GM18517 (cell line): ENCODE measurements at regions not wholly inside any gene's neighbourhood (a gene's known extent, or its start where the extent isn't known, plus 50 kb on each side); places are given as distances from the start of the nearest gene placed in this dataset.
A peak's percentile ranks its signal among the peaks of the same experiment; 100 is the strongest.
"Not testable (repeated sequence)": the region's sequence is repeated elsewhere in the genome, so short reads cannot be mapped to it uniquely, and the experiment has no call there.

Experiments
- ATAC-seq: cut with Tn5 transposase; IDR thresholded peaks from one replicate; pipeline ENCODE4 v1.9.1; 2021; ENCODE audit warnings: mild to moderate bottlenecking, moderate library complexity; ENCODE audit not compliant: unreplicated experiment

DNA sequence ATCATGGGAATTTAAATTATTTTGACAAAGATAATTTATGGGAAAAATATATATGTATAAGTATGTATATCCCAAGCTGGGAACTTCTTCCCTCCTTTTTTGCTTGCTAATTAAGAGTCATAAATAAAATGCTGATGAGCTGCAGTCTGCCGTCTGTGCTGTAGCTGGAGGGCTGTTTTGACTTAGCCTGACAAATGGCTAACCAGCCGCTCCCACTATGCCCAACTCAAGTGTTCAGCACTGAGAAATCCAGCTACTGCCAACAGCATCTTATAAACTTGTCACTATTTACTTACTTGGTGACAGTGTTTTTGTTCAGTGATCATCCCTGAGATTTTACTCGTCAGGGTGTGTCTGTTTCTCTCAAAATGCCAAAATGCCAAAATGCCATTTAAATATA is 171.2 kb upstream of the PGRMC2 start:
- ATAC-seq = no peak

DNA sequence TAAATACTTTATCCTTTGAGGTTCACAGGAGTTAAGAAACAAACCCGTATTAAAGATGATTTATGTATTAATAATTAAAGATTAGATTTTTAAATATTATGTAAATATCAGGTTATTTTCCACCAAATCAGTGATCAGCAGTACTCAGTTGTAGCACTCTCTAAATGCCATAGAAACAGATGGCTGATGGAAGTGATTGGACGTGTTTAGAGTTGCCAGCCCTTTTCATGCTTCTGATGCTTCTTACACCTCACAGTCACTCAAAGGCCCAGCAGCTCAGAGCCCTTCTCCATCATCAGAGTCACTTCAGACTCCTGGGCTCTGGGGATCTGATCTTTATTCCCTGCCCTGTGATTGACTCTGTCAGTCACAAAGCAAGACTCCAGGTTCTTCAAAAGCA is 170.1 kb upstream of the PGRMC2 start:
- ATAC-seq = no peak

DNA sequence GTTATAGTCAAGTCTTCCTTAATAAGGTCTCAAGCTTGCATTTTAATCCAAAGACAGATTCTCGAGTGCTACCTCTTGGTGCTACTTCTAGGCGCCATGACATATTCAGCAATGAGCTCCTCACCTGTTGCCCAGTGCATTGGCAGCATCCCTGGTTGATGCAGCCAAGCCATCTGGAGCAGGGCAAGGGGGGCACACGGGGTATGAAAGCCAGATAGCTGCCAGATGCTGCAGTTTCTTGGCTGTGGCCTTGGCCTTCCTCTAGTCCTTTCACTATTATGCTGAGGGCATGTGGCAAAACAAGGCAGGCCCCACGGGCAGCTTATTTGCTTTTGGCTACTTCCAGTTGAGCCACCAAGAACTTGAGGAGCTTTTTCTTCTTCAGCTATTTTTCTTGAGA is 168.6 kb upstream of the PGRMC2 start:
- ATAC-seq = no peak

DNA sequence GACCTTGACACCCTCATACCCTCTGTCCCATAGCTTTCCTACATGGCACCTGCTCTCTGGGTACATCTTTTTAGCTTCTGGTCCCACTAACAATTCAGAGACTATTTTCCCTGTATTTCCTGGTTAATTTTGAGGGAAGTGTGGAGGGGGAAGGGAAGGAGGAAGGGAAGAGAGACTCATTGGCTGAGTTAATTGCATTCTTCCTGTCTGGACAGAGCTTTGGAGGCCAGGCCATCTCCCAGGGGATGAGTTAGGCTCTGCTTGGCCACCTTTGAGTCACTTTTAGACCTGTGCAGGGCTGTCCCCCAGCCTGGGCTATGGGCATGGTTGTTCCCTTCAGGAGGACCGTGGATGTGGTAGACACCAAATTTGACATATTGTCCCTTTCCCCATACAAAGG is 167.9 kb upstream of the PGRMC2 start:
- ATAC-seq = no peak

DNA sequence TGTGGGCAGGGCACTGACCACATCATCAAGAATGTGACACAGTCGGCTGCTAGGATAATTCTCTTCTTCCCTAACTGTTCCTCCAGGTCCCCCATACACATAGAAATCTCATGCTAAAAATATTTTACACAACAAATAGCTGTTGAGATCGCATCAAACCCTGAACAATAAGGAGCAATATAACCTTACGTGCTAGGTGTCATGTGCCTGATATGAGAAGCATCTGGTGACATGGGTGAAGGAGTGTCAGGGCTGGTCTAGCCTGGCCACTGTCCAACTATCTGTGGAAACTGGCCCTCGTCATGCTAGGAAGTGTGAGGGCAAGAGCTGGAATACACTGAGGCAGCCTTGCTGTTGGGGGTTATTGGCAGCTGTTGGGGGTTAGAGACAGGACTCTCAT is 167.3 kb upstream of the PGRMC2 start:
- no peak for ATAC-seq

DNA sequence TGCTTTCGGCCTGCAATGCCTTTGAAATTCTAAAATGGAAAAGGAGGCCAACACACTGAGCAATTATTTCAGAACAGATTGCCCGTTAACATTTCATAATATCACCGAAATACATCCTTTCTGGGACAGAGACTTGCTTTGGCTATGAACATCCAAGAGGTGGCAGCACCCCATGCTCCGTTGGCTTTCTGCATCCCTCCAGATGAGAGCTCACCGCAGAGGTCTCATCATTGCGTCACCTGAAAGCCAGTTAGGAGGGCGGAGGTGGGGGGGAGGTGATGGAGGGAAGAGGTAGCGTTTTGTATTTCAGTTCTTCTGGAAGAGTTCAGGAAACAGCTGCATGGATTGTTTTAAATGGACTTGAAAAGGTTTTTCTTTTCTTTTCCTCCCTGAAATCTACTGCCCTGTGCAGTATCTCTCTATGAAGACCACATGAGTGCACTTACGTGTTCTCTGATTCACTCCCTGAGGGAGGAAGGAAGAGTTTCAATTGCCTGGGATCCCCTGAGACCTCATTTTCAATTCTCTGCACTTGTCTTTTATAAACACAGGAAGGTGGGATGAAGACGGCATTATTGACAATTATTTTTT is 166.8 kb upstream of the PGRMC2 start:
- ATAC-seq = peak; percentile 98

DNA sequence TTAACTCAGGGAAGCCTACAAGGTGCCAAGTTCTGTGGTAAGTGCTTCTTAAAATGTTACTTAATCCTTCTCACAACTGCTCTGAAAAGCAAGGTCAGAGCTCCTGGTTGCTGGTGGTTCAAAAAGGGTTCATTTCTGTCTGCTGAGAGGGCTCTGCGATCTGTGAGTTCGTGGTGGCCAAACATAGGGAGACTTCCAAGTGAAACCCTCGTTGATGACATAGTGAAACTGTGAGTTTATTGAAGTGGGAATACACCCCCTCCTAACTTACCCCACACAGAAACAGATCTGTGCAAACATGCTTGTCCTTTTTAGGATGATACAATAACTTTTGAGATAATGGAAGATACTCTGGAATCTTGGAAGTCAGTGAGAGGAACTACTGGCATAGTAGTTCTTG is 164.8 kb upstream of the PGRMC2 start:
- ATAC-seq = no peak

DNA sequence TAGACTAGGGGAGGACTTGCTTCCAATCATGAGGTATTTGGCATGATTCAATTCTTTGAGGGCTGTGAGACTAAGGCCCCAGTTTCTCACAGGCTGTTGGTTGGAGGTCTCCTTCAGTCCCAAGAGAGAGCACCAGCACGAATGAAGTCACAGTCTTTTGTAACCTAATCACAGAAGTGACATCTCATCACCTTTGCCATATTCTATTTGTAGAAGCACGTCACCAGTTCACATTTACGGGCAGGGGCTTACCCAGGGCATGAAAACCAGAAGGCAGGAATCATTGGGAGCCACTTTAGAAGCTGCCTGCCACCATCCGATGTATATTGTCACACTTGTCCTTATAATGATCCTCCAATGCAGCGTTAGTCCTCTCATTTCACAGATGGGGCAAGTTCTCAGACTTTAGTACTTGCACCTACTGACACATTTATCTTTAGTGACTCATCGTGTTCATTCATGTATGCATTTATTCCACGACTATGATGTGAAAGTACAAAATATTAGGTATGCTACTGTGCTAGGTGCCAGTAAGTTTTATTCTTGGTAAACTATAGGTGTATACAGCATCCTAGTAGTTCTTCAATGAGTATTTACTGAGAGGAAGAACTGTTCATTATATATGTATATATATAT is 163.8 kb upstream of the PGRMC2 start:
- ATAC-seq = no peak

DNA sequence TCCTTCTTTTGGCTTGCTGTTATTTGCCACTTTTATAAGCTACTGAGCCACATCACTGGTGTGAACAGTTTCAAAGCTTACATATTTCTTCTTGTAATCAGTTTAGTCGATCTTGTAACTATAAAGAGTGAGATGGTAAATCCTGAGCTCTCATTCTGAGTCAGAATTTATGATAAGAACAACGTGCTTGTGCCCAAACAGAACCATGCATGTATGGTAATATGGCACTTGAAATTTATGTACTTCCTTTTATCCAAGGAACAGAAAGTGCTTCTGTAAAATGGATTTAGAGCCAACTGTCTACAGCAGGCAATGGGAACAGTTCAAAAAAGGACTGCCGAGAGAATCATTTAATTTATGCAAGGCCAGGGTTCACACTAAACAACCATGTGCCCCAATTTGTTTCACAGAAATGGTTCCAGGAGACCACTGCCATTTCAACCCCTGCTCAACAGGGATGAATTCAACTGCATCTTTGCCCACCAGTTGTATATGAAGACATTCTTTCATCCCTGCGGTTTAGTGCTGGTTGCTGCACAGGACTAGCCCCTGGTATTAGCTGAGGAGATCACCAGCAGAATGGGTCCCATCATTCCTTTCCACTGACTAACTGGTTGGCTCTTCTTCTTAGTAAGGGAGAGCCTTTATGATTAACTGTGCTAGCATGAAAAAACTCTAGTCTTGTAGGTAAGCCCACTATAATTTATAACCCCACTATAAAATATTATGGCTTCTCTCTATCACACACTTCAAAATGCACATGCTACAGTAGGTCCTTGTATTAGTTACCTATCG is 162.9 kb upstream of the PGRMC2 start:
- ATAC-seq = no peak

DNA sequence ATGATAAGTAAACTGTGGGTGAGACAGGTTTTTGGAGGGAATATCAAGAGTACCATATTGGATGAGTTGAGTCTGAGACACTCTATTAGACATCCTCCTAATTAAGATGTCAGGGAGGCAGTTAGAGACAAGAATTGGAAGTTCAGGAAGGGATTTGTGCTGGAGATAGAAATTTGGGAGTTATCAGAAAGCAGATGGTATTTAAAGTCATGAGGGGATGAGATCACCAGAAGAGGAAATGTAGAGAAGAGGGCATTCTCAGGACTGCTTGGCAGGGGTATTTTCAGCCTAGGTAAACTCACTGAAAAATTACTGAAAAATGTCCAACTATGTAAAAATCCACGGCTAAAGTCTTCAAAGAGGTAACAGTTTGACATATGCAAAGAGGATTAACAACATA is 161.6 kb upstream of the PGRMC2 start:
- ATAC-seq = no peak

DNA sequence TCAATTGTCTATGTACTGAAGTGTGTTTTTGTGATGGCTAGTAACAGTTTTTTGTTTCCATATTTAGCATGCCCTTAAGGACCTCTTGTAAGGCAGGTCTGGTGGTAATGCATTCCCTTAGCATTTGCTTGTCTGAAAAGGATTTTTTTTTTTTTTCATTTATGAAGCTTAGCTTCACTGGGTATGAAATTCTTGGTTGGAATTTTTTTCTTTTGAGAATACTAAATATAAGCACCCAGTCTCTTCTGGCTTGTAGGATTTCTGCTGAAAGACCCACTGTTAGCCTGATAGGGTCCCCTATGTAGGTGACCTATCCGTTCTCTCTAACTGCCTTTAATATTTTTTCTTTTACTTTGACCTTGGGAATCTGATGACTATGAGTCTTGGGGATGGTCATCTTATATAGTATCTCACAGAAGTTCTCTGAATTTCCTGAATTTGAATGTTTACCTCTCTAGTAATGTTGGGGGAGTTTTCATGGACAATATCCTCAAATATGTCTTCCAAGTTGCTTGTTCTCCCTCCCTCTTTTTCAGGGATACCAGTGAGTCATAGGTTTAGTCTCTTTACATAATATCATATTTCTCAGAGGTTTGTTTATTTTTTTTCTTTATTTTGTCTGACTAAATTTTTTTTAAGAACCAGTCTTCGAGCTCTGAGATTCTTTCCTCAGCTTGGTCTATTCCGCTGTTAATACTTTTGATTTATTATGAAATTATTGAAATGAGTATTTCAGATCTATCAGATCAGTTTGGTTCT is 157.1 kb upstream of the PGRMC2 start:
- no peak for ATAC-seq

DNA sequence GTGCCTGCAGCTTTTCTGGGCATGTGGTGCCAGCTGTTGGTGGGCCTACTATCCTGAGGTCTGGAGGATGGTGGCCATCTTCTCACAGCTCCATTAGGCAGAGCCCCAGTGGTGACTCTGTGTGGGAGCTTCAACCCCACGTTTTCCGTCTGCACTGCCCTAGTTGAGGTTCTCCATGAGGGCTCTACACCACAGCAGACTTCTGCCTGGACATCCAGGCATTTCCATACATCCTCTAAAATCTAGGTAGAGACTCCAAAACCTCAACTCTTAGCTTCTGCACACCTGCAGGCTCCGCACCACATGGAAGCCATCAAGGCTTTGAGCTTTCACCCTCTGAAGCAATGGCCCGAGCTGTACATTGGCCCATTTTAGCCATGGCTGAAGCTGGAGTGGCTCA is 153.3 kb upstream of the PGRMC2 start:
- no peak for ATAC-seq

DNA sequence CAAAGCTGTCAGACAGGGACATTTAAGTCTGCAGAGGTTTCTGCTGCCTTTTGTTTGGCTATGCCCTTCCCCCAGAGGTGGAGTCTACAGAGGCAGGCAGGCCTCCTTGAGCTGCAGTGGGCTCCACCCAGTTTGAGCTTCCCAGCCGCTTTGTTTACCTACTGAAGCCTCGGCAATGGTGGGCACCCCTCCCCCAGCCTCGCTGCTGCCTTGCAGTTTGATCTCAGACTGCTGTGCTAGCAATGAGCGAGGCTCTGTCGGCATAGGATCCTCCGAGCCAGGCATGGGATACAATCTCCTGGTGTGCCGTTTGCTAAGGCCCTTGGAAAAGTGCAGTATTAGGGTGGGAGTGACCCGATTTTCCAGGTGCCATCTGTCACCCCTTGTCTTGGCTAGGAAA is 149.4 kb upstream of the PGRMC2 start:
- not testable (repeated sequence) for ATAC-seq

DNA sequence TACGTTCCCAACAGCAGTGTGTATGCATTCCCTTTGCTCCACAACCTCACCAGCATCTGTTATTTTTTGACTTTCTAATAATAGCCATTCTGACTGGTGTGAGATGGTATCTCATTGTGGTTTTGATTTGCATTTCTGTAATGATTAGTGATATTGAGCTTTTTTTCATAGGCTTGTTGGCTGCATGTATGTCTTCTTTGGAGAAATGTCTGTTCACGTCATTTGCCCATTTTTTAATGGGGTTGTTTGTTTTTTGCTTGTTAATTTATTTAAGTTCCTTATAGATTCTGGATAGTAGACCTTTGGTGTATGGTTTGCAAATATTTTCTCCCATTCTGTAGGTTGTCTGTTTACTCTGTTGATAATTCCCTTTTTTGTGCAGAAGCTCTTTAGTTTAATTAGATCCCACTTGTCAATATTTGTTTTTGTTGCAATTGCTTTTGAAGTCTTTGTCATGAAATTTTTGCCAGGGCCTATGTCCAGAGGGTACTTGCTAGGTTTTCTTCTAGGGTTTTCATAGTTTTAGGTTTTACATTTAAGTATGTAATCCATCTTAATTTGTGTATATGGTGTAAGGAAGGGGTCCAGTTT is 141.5 kb upstream of the PGRMC2 start:
- not testable (repeated sequence) for ATAC-seq

DNA sequence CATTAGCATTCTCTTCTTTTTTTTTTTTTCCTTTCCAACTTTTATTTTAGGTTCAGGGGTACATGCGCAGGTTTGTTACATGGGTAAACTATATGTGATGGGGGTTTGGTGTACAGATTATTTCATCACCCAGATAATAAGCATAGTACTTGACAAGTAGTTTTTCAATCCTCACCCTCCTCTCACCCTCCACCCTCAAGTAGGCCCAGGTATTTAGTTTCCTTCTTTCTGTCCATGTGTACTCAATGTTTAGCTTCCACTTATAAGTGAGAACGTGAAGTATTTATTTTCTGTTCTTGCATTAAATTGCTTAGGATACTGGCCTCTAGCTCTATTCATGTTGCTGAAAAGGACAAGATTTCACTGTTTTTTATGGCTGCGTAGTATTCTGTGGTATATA is 140.8 kb upstream of the PGRMC2 start:
- no peak for ATAC-seq

DNA sequence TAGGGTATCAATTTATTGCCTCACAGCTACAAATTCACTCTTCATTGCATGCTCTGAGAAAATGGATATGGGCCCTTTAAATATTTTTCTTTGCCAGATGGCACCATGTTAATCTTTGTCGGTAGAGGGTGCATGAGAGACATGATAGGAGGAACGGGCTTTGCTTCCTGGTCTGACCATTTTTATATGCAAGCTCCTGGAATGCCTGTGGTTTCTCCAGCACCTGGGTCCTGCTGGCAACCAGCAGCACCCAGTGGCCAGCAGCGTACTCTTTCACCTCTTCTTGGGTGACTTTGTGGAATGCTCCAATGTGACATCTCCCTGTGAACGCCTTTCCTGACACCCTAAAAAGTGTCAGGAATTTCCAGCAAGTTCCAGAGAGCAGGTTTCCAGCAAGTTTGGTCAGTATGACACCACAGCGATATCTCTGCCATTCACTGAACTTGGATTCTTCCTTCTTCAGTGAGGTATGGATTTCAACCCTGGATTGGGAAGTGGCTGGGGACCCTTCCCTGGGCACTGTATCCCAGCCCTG is 140.3 kb upstream of the PGRMC2 start:
- no peak for ATAC-seq

DNA sequence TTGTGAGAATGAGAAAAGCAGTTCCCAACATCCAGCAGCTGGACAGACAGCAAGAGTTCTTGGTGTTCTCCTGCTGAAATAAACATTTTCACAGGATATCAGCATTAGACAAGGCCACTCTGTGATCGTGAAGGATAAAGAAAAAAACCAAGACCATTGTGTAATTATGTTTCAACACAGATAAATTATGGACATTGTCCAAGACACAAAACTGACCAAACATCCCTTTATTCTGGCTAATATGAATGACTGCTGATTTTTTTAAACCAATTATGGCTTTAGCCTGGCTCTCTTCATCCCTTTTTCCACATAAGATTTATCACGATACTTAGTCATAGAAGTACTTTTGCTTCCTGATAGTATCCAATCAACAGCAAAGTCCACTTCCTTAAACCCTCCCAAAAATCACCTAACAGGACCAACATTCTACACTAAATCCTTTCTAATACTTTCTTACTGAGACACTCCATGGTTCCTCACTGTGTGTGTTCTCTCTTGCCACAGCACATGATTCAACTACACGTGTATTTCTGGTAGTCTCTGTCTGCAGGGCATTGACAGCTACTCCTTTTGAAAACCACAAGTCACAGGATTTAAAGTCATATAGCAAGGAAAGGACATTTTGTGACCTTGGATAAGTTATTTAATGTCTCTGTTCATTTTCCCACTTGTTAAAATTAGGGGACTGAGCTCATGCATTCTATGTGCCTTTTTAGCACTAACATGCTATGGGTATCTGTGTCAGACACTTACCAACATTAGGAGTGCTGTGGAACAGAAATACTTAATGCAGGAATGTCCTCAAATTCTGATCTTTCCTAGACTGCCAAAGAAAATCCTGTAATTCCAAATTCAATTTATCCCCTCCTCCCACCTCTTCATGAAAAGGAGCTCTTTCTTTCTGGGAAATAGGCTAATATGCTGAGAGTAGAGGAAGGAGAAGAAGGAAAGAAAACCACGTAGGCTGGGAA is 137.2 kb upstream of the PGRMC2 start:
- no peak for ATAC-seq

DNA sequence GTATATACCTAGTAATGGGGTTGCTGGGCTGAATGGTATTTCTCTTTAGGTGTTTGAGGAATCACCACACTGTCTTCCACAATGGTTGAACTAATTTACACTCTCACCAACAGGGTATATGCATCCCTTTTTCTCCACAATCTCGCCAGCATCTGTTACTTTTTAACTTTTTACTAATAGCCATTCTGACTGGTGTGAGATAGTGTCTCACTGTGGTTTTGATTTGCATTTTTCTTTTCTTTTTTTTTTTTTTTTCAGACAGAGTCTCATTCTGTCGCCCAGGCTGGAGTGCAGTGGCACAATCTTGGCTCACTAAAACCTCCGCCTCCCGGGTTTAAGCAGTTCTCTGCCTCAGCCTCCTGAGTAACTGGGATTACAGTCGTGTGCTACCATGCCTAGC is 134.7 kb upstream of the PGRMC2 start:
- ATAC-seq = peak; percentile 87

DNA sequence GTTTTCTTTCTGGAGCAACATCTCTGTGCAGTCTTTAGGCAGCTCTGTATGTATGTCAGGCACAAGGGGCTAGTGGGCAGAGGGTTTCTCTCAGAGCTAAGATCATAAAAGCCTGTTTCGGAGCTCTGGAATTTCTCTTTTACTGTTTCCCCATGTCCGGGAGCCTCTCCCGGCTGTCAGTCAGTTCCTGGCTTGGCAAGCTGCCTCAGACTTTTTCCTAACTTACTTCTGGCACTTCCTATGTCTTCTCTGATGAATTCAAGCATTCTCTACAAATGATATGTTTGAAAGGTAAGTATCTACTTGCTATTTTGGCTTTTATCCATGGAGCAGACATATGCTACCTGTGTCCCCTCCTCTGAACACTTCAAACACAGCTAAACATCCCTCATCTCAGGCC is 129.3 kb upstream of the PGRMC2 start:
- no peak for ATAC-seq

DNA sequence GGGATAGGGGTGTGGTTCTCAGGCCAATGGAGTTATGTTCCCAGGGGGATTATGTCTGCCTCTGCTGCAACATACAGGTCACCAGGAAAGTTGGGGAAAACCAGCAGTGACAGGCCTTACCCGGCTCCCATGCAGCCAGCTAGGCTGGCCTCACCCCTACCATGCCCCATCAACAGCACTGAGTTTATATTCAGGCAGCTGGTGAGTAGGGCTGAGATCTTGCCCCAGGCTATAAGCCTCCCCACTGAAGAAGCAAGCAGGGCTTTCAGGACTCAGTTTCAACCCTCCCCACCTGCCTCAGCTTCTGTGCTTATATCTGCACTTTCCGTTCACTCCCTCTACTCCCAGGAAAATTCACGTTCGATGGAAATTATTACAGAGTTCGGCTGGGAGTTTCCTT is 122.4 kb upstream of the PGRMC2 start:
- ATAC-seq = no peak
